HepG2 (cell line): ENCODE measurements at regions not wholly inside any gene's neighbourhood (a gene's known extent, or its start where the extent isn't known, plus 50 kb on each side); places are given as distances from the start of the nearest gene placed in this dataset.

Experiments used
- ATAC-seq: fragments of 200-7000 bp; cut with Tn5 transposase; 3 replicates; pipeline ENCODE4 v1.9.1; 2020; ENCODE audit warnings: mild to moderate bottlenecking, moderate library complexity
- BruUV-seq: library from RNA; stranded (reverse); fragments of 400-500 nt; replicated peaks from 2 replicates; lab custom pipeline; 2021; lab: Mats Ljungman, UMichigan
- CTCF ChIA-PET: fragments of 300-600 bp; formaldehyde crosslinking; extraction: SDS; loops from one replicate; lab custom pipeline; 2021; ENCODE audit warnings: low total read pairs, inconsistent platforms, low intra/inter-chr PET ratio; lab: Yijun Ruan, JAX
- POLR2A ChIA-PET: fragments of 350-600 bp; sonication (Branson Sonifier 250); formaldehyde crosslinking; loops from one replicate; lab custom pipeline; 2020; ENCODE audit warnings: antibody characterized with exemption, inconsistent platforms; lab: Yijun Ruan, JAX
- DNase-seq: peaks from one replicate; pipeline ENCODE4 v3.0.0-alpha.2; 2015; ENCODE audit warnings: low spot score
- FAIRE-seq: peaks from 3 replicates; lab custom pipeline; 2011; peaks lifted over from hg19 to GRCh38; lab: Jason Lieb, UNC
- H2AFZ ChIP-seq: one replicate; pipeline ENCODE4 v1.6.1; 2011; ENCODE audit warnings: low read length, inconsistent platforms
- H3K27ac ChIP-seq: fragments of 300-600 bp; 3 replicates; pipeline ENCODE4 v1.8.0; 2011; ENCODE audit warnings: mixed run types, mild to moderate bottlenecking, mixed read lengths, low read length, inconsistent platforms; ENCODE audit not compliant: insufficient read depth; ENCODE audit errors: extremely low read length
- H3K27me3 ChIP-seq, 2 experiments: fragments of 200-600 bp in 1 of 2; 2 replicates in 1 of 2; 3 replicates in 1 of 2; pipeline versions ENCODE4 v1.6.0 to v1.8.0; 2011; ENCODE audit warnings: low read length in 2 of 2, mild to moderate bottlenecking in 2 of 2, moderate library complexity in 2 of 2, inconsistent platforms in 1 of 2; ENCODE audit not compliant: insufficient read depth in 2 of 2, control insufficient read depth in 1 of 2
- H3K36me3 ChIP-seq, 2 experiments: fragments of 200-600 bp in 1 of 2; replicated peaks in 1 of 2; 2 replicates in 1 of 2; 3 replicates in 1 of 2; pipeline versions ENCODE4 v1.5.1 to v1.8.0; 2011; ENCODE audit warnings: low read length in 2 of 2, inconsistent platforms in 1 of 2; ENCODE audit not compliant: insufficient read depth in 2 of 2, control insufficient read depth in 1 of 2
- H3K4me1 ChIP-seq: 2 replicates; pipeline ENCODE4 v1.5.1; 2012; ENCODE audit warnings: low read length, inconsistent platforms; ENCODE audit not compliant: insufficient read depth
- H3K4me2 ChIP-seq: 2 replicates; pipeline ENCODE4 v1.6.0; 2011; ENCODE audit warnings: low read depth, low read length, inconsistent platforms
- H3K4me3 ChIP-seq, 3 experiments: fragments of 200-600 bp in 1 of 3; sonication (generic), shearing (Covaris generic) in 1 of 3; replicated peaks in 1 of 3; 2 replicates each; pipeline ENCODE4 v1.5.1; 2011 to 2016; ENCODE audit warnings: low read length in 3 of 3, inconsistent platforms in 2 of 3, low read depth in 2 of 3, mild to moderate bottlenecking in 2 of 3, control low read depth in 1 of 3, mixed read lengths in 1 of 3; ENCODE audit not compliant: insufficient read depth in 1 of 3
- H3K79me2 ChIP-seq: one replicate; pipeline ENCODE4 v1.6.1; 2011; ENCODE audit warnings: low read length, inconsistent platforms; ENCODE audit not compliant: insufficient read depth
- H3K9ac ChIP-seq: 2 replicates; pipeline ENCODE4 v1.6.0; 2011; ENCODE audit warnings: mild to moderate bottlenecking, low read depth, low read length, inconsistent platforms; ENCODE audit not compliant: insufficient read depth
- H3K9me3 ChIP-seq: 2 replicates; pipeline ENCODE4 v1.5.1; 2012; ENCODE audit warnings: mild to moderate bottlenecking, low read length
- H4K20me1 ChIP-seq: 2 replicates; pipeline ENCODE4 v1.6.0; 2011; ENCODE audit warnings: inconsistent platforms, mild to moderate bottlenecking, low read length, moderate library complexity; ENCODE audit not compliant: insufficient read depth
- CCAR2 ChIP-seq: fragments of 200-400 bp; formaldehyde crosslinking; optimal IDR thresholded peaks from 2 replicates; pipeline ENCODE3; 2018; ENCODE audit warnings: low read depth, mild to moderate bottlenecking, low read length, moderate library complexity
- CHD4 ChIP-seq: fragments of 200-600 bp; sonication (generic); IDR thresholded peaks from 2 replicates; pipeline ENCODE4 v1.7.0; 2017; ENCODE audit warnings: mild to moderate bottlenecking, low read length, borderline replicate concordance
- GATAD2A ChIP-seq: IDR thresholded peaks from 2 replicates; pipeline ENCODE4 v1.6.1; 2016
- GLMP ChIP-seq: sonication (generic); formaldehyde crosslinking; IDR thresholded peaks from 2 replicates; pipeline ENCODE4 v1.9.0; 2021; ENCODE audit warnings: missing genetic modification reagents, mild to moderate bottlenecking, borderline replicate concordance
- MZF1 ChIP-seq: sonication (generic); formaldehyde crosslinking; IDR thresholded peaks from 2 replicates; pipeline ENCODE4 v1.8.1; 2023; ENCODE audit warnings: mild to moderate bottlenecking, missing genetic modification reagents, borderline replicate concordance
- PRMT3 ChIP-seq: sonication (generic); formaldehyde crosslinking; IDR thresholded peaks from 2 replicates; pipeline ENCODE4 v1.8.1; 2022; ENCODE audit warnings: low read depth, mild to moderate bottlenecking, moderate library complexity, missing genetic modification reagents, borderline replicate concordance
- ZFX ChIP-seq: sonication (generic); formaldehyde crosslinking; IDR thresholded peaks from 2 replicates; pipeline ENCODE4 v1.4.0; 2020; ENCODE audit warnings: mild to moderate bottlenecking, low read depth, missing genetic modification reagents, moderate library complexity
- ZNF232 ChIP-seq: sonication (generic); formaldehyde crosslinking; IDR thresholded peaks from 2 replicates; pipeline ENCODE4 v1.4.0; 2020; ENCODE audit warnings: missing genetic modification reagents, borderline replicate concordance
- ZNF362 ChIP-seq: sonication (generic); formaldehyde crosslinking; IDR thresholded peaks from 2 replicates; pipeline ENCODE4 v1.4.0; 2020; ENCODE audit warnings: missing genetic modification reagents, mild to moderate bottlenecking, borderline replicate concordance
- ZNF543 ChIP-seq: sonication (generic); formaldehyde crosslinking; IDR thresholded peaks from 2 replicates; pipeline ENCODE4 v1.4.0; 2020; ENCODE audit warnings: mild to moderate bottlenecking, missing genetic modification reagents
- ZNF615 ChIP-seq: sonication (generic); formaldehyde crosslinking; IDR thresholded peaks from 2 replicates; pipeline ENCODE4 v1.5.0; 2020; ENCODE audit warnings: mild to moderate bottlenecking, missing genetic modification reagents, borderline replicate concordance
- ZNF878 ChIP-seq: sonication (generic); formaldehyde crosslinking; IDR thresholded peaks from 2 replicates; pipeline ENCODE4 v1.8.1; 2023; ENCODE audit warnings: mild to moderate bottlenecking, missing genetic modification reagents, moderate library complexity
- WGBS: methylation state at CpG from one replicate; pipeline ENCODE4 v1.1.6; 2017; ENCODE audit warnings: low lambda C conversion rate; 5-methylcytosine and 5-hydroxymethylcytosine counted together
- in situ Hi-C: cut with HindIII; loops from 2 replicates; pipeline ENCODE4 v1.10.0; 2017; ENCODE audit warnings: low pct_unique_long_range_greater_than_20kb; ENCODE audit not compliant: extremely low pct_ligation_motif_present
- intact Hi-C: fragments of 100-400 bp; cut with micrococcal nuclease; formaldehyde crosslinking; loops from one replicate; pipeline ENCODE4 v1.10.0; 2022; ENCODE audit not compliant: unreplicated experiment
- TF ChIP-seq, protein P1 (sequence below): sonication (generic); formaldehyde crosslinking; IDR thresholded peaks from 2 replicates; pipeline ENCODE4 v1.5.0; 2020; ENCODE audit warnings: mild to moderate bottlenecking, missing genetic modification reagents, borderline replicate concordance
- TF ChIP-seq, protein P2 (sequence below): sonication (generic); formaldehyde crosslinking; IDR thresholded peaks from 2 replicates; pipeline ENCODE4 v1.5.1; 2020; ENCODE audit warnings: missing genetic modification reagents, mild to moderate bottlenecking, borderline replicate concordance

DNA sequence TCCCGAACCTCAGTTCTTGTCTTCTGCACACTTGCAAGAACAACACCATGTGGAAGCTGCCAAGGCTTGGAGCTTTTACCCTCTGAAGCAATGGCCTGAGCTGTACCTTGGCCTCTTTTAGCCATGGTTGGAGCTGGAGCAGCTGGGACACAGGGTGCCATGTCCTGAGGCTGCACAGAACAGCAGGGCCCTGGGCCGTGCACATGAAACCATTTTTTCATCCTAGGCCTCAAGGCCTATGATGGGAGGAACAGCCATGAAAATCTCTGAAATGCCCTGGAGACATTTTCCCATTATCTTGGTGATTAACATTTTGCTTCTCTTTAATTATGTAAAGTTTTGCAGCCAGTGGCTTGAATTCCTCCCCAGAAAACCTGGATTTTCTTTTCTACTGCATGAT is 817.8 kb upstream of the CXADR start:
- Histone ChIP-seq H3K27me3 (no peaks in the 10 kb centered on the region), H3K4me2 (no peak overlapping the region), H3K4me1 (no peaks in the 10 kb centered on the region), H3K9me3 (peaks cover 19% of the 10 kb centered on the region), H3K9ac (no peak overlapping the region), H4K20me1 (no peaks in the 10 kb centered on the region), H3K36me3 (no peaks in the 10 kb centered on the region), H3K4me3 (no peak overlapping the region), H3K27ac (no peak overlapping the region), H2AFZ (no peak overlapping the region), H3K79me2 (no peaks in the 10 kb centered on the region)
- FAIRE-seq, result no peak
- POLR2A ChIA-PET, result no interaction called here
- no peak for DNase-seq
- 8% methylated on average over 1 of the region's 2 CpGs for WGBS
- TF ChIP-seq CCAR2, result no peak
- no peak for TF ChIP-seq ZNF362
- TF ChIP-seq ZNF232 (CRISPR knock-in tag), result no peak
- TF ChIP-seq, protein P1, sequence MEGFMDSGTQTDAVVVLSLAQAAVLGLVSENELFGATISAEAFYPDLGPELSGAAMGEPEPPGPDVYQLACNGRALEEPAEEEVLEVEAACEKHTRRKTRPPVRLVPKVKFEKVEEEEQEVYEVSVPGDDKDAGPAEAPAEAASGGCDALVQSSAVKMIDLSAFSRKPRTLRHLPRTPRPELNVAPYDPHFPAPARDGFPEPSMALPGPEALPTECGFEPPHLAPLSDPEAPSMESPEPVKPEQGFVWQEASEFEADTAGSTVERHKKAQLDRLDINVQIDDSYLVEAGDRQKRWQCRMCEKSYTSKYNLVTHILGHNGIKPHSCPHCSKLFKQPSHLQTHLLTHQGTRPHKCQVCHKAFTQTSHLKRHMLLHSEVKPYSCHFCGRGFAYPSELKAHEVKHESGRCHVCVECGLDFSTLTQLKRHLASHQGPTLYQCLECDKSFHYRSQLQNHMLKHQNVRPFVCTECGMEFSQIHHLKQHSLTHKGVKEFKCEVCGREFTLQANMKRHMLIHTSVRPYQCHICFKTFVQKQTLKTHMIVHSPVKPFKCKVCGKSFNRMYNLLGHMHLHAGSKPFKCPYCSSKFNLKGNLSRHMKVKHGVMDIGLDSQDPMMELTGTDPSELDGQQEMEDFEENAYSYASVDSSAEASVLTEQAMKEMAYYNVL (CRISPR knock-in tag), result no peak
- no peak for TF ChIP-seq ZNF878 (CRISPR knock-in tag)
- no peak for TF ChIP-seq ZNF615 (CRISPR knock-in tag)
- TF ChIP-seq GLMP (CRISPR knock-in tag), result no peak
- TF ChIP-seq, protein P2, sequence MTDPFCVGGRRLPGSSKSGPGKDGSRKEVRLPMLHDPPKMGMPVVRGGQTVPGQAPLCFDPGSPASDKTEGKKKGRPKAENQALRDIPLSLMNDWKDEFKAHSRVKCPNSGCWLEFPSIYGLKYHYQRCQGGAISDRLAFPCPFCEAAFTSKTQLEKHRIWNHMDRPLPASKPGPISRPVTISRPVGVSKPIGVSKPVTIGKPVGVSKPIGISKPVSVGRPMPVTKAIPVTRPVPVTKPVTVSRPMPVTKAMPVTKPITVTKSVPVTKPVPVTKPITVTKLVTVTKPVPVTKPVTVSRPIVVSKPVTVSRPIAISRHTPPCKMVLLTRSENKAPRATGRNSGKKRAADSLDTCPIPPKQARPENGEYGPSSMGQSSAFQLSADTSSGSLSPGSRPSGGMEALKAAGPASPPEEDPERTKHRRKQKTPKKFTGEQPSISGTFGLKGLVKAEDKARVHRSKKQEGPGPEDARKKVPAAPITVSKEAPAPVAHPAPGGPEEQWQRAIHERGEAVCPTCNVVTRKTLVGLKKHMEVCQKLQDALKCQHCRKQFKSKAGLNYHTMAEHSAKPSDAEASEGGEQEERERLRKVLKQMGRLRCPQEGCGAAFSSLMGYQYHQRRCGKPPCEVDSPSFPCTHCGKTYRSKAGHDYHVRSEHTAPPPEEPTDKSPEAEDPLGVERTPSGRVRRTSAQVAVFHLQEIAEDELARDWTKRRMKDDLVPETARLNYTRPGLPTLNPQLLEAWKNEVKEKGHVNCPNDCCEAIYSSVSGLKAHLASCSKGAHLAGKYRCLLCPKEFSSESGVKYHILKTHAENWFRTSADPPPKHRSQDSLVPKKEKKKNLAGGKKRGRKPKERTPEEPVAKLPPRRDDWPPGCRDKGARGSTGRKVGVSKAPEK (CRISPR knock-in tag), result no peak
- no peak for TF ChIP-seq ZNF543 (CRISPR knock-in tag)
- TF ChIP-seq MZF1 (CRISPR knock-in tag), result no peak
- TF ChIP-seq CHD4, result no peak
- no peak for TF ChIP-seq PRMT3 (CRISPR knock-in tag)
- no peak for TF ChIP-seq ZFX (CRISPR knock-in tag)
- no peak for TF ChIP-seq GATAD2A (CRISPR knock-in tag)
- in situ Hi-C loops (no loop called here), intact Hi-C loops (no loop called here)
- BruUV-seq, result no TSS peak
- no peak for ATAC-seq
- CTCF ChIA-PET, result no interaction called here
